NCI-H1048 (cell line): ENCODE measurements at regions not wholly inside any gene's neighbourhood (a gene's known extent, or its start where the extent isn't known, plus 50 kb on each side); places are given as distances from the start of the nearest gene placed in this dataset.

Source experiments
- DNase-seq: peaks from one replicate; lab custom pipeline; 2025; lab: John Stamatoyannopoulos, UW

GRCh38 chr20:60694763-60695162 lies 557.3 kb upstream of the CDH4 start:
- no peak for DNase-seq

GRCh38 chr20:60695226-60696000 lies 556.6 kb upstream of the CDH4 start:
- DNase-seq, result no peak

- no peak for DNase-seq
Observed at GRCh38 chr20:60697252-60697651, 554.8 kb upstream of the CDH4 start.

GRCh38 chr20:60700728-60701127 lies 551.3 kb upstream of the CDH4 start:
- no peak for DNase-seq

- DNase-seq, result no peak
Observed at GRCh38 chr20:60704147-60704546, 547.9 kb upstream of the CDH4 start.

GRCh38 chr20:60713396-60713795 lies 538.7 kb upstream of the CDH4 start:
- DNase-seq, result no peak

- DNase-seq, result no peak
Observed at GRCh38 chr20:60715172-60715571, 536.9 kb upstream of the CDH4 start.

- no peak for DNase-seq
Observed at GRCh38 chr20:60718743-60719480, 533.1 kb upstream of the CDH4 start.

- DNase-seq, result no peak
Observed at GRCh38 chr20:60725311-60725906, 526.7 kb upstream of the CDH4 start.

GRCh38 chr20:60727425-60727824 lies 524.6 kb upstream of the CDH4 start:
- DNase-seq, result no peak

- DNase-seq, result no peak
Observed at GRCh38 chr20:60728705-60729104, 523.4 kb upstream of the CDH4 start.

- no peak for DNase-seq
Observed at GRCh38 chr20:60729135-60729900, 522.7 kb upstream of the CDH4 start.

GRCh38 chr20:60732322-60732721 lies 519.7 kb upstream of the CDH4 start:
- DNase-seq, result no peak

- no peak for DNase-seq
Observed at GRCh38 chr20:60748086-60748485, 504.0 kb upstream of the CDH4 start.

- DNase-seq, result no peak
Observed at GRCh38 chr20:60749804-60750602, 502.1 kb upstream of the CDH4 start.

- no peak for DNase-seq
Observed at GRCh38 chr20:60750909-60751308, 501.2 kb upstream of the CDH4 start.

- no peak for DNase-seq
Observed at GRCh38 chr20:60751826-60752225, 500.2 kb upstream of the CDH4 start.

GRCh38 chr20:60752741-60753420 lies 499.2 kb upstream of the CDH4 start:
- no peak for DNase-seq

- DNase-seq, result no peak
Observed at GRCh38 chr20:60754856-60755255, 497.2 kb upstream of the CDH4 start.

- DNase-seq, result no peak
Observed at GRCh38 chr20:60759651-60760050, 492.4 kb upstream of the CDH4 start.
